Spleen (tissue), 11 donors: ENCODE measurements at regions not wholly inside any gene's neighbourhood (a gene's known extent, or its start where the extent isn't known, plus 50 kb on each side); places are given as distances from the start of the nearest gene placed in this dataset.

Source experiments
- DNase-seq: peaks from one replicate; pipeline ENCODE4 v3.0.0-alpha.2; 2020
- H3K27ac ChIP-seq, 8 donors: fragments of 200-600 bp; sonication (generic) in 7 of 8; 1 replicate in 4 of 8; 2 replicates in 4 of 8; pipeline versions ENCODE4 v1.5.0 to v1.8.0; 2016 to 2021; ENCODE audit warnings: inconsistent platforms in 4 of 8, mild to moderate bottlenecking in 4 of 8, moderate library complexity in 1 of 8
- H3K27me3 ChIP-seq, 7 donors: fragments of 200-600 bp; sonication (generic) in 6 of 7; replicated peaks in 1 of 7; 1 replicate in 4 of 7; 2 replicates in 3 of 7; pipeline versions ENCODE4 v1.5.0 to v1.8.0; 2016 to 2021; ENCODE audit warnings: inconsistent platforms in 3 of 7, mild to moderate bottlenecking in 1 of 7
- H3K36me3 ChIP-seq, 6 donors: fragments of 200-600 bp; sonication (generic) in 5 of 6; 1 replicate in 4 of 6; 2 replicates in 2 of 6; pipeline versions ENCODE4 v1.5.0 to v1.8.0; 2016 to 2021; ENCODE audit warnings: inconsistent platforms in 2 of 6
- H3K4me1 ChIP-seq, 6 donors: fragments of 200-600 bp; sonication (generic) in 5 of 6; 1 replicate in 3 of 6; 2 replicates in 3 of 6; pipeline versions ENCODE4 v1.5.0 to v1.8.0; 2016 to 2021; ENCODE audit warnings: inconsistent platforms in 3 of 6
- H3K4me3 ChIP-seq, 8 donors: fragments of 200-600 bp; sonication (generic) in 7 of 8; 1 replicate in 4 of 8; 2 replicates in 4 of 8; pipeline versions ENCODE4 v1.5.0 to v1.8.0; 2016 to 2021; ENCODE audit warnings: inconsistent platforms in 4 of 8, mild to moderate bottlenecking in 4 of 8, moderate library complexity in 2 of 8
- H3K9me3 ChIP-seq, 8 donors: fragments of 200-600 bp; sonication (generic) in 7 of 8; 1 replicate in 4 of 8; 2 replicates in 4 of 8; pipeline versions ENCODE4 v1.5.0 to v1.8.0; 2016 to 2021; ENCODE audit warnings: inconsistent platforms in 4 of 8
- CTCF ChIP-seq, 11 experiments: fragments of 200-600 bp in 7 of 11; fragments of 450-650 bp in 4 of 11; sonication (generic) in 4 of 11; IDR thresholded peaks in 8 of 11; conservative IDR thresholded peaks in 3 of 11; 1 replicate in 7 of 11; 2 replicates in 4 of 11; pipeline versions ENCODE4 v1.4.0 to v1.8.0; 2016 to 2021; ENCODE audit warnings: antibody characterized with exemption in 11 of 11, inconsistent platforms in 4 of 11, mild to moderate bottlenecking in 1 of 11
- POLR2A ChIP-seq, 3 donors: fragments of 450-650 bp; IDR thresholded peaks; one replicate each; pipeline ENCODE4 v1.5.1; 2017; ENCODE audit warnings: antibody characterized with exemption in 3 of 3, mild to moderate bottlenecking in 1 of 3
- POLR2AphosphoS5 ChIP-seq, 3 donors: sonication (generic); formaldehyde crosslinking; IDR thresholded peaks; one replicate each; pipeline ENCODE4 v1.5.1; 2017; ENCODE audit warnings: antibody characterized with exemption in 3 of 3
- WGBS, 5 donors: extraction: QIAGEN DNeasy Blood & Tissue Kit in 3 of 5; methylation state at CpG; one replicate each; pipeline versions ENCODE4 v1.1.5 to v1.1.7; 2013 to 2018; 5-methylcytosine and 5-hydroxymethylcytosine counted together
- intact Hi-C: fragments of 100-400 bp; cut with DNase I; formaldehyde crosslinking; loops from one replicate; pipeline ENCODE4 v1.15.0; 2023; ENCODE audit warnings: low total_unique reads
- donor health status: healthy with polysubstance abuse.
- donor health status: DM: no; HTN: no; CAD: no; lungs with moderate emphysema.
- donor health status: DM: no; HTN: no; CAD: no.
- donor health status: Bipolar disorder and iron deficiency.
- donor health status: healthy.
- donor health status: DM: no; HTN: no; CAD: no.
- donor health status: DM: yes; HTN: yes; CAD: no.

DNA sequence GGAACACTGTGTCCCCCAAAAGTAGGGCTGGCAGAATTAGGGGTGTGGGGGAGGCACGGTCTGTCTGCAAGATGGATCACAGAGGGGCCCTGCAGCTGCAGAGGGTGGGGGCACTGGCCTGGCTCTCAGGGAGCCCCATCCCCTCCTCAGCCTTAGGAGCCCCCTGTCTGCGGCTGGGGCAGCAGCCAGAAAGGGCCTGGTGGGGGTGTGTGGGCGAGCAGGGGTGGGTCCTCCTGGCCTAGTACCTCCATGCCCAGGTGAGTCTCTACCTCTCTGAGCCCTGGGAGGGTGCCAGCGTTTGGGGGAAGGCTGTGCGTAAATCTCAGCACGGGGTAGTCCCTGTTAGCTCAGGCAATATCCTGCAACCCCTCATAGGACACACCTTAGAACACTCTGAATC lies 280.5 kb upstream of the PPP2R2D start:
- no peak overlapping the region for H3K27ac ChIP-seq
- H3K9me3 ChIP-seq: no peaks in the 10 kb centered on the region
- no peak for DNase-seq
- no peaks in the 10 kb centered on the region for H3K36me3 ChIP-seq
- peaks cover 0 to 47% (median 0%) of the 10 kb centered on the region in 7 donors for H3K27me3 ChIP-seq
- no peaks in the 10 kb centered on the region for H3K4me1 ChIP-seq
- H3K4me3 ChIP-seq: no peak overlapping the region
- WGBS, 5 donors: 55 to 95% (median 86%) methylated on average over 6 of the region's 6 CpGs
- TF ChIP-seq POLR2AphosphoS5 (IDR thresholded peaks at IDR 0.05) (no peak), POLR2A (IDR thresholded peaks at IDR 0.05) (no peak), CTCF (IDR thresholded peaks at IDR 0.05 in 8 of 11, conservative IDR thresholded peaks at IDR 0.05 in 3 of 11) (no peak)
- intact Hi-C loops: no loop called here

DNA sequence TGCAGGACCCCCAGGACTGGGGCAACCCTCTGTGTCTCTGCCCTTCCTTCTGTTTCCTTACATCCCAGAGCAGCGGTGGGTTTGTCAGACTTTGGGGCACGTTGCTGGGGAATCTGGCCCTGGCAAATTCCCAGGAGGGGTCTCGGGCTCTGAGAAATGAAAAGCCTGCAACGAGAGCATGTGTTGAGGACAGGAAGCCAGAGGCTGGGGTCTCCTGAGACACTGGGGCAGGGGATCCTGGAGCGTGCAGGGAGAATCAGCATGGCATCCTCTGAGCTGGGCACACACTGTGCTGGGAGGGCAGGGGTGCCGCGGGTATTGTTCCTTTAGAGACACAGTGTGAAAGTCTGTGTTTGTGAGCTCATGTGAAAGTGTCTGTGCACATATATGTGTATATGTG lies 279.9 kb upstream of the PPP2R2D start:
- no peak for DNase-seq
- TF ChIP-seq POLR2AphosphoS5 (IDR thresholded peaks at IDR 0.05) (no peak), POLR2A (IDR thresholded peaks at IDR 0.05) (no peak)
- no peak overlapping the region for H3K27ac ChIP-seq
- peaks cover 0 to 41% (median 0%) of the 10 kb centered on the region in 7 donors for H3K27me3 ChIP-seq
- 57 to 86% (median 78%) methylated on average over 5 to 7 of the region's 7 CpGs for WGBS, 5 donors
- no peak overlapping the region for H3K4me3 ChIP-seq
- no peaks in the 10 kb centered on the region for H3K4me1 ChIP-seq
- no peaks in the 10 kb centered on the region for H3K36me3 ChIP-seq
- no peaks in the 10 kb centered on the region for H3K9me3 ChIP-seq
- intact Hi-C loops: no loop called here

DNA sequence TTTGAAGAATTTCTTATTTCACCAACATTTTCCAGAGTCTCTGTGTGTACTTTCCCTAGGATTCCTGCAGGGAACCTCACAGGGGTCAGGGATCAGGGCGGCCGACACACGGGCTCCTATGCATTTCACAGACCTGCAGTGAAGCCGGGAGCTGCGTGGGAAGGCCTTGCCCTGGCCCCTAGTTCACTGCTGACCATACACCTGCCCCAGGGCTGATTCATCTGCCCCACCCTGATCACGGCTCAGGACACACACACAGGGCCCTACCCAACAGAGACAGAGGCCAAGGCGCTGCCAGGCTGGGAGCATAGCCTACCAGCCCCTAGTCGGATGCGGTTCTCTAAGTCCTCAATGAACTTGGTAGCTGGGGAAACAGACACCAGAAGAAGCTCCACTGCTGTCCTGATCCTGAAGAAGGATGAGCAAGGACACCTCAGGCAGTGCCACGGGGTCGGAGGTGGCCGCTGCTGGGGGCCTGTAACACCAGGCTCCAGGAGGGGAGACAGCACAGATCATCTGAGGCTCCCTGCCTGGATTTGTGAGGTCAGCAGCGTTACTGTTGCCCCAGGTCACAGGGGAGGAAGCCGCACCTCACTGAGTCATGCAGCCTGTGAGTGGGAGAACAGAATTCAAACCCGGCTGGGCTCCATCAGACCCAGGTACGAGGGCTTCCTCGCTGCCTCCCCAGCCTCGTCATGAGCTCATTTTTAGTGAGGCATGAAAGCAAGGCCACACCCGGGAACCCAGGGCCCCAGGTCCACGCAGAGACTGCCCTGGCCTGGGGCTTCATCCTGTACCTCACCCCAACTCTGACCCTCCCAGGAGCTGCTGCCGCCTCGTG lies 278.8 kb upstream of the PPP2R2D start:
- Histone ChIP-seq H3K4me3 (no peak overlapping the region), H3K4me1 (no peaks in the 10 kb centered on the region), H3K27ac (no peak overlapping the region), H3K9me3 (peaks cover 0 to 6% (median 0%) of the 10 kb centered on the region in 8 donors), H3K36me3 (no peaks in the 10 kb centered on the region), H3K27me3 (peaks cover 0 to 34% (median 0%) of the 10 kb centered on the region in 7 donors)
- intact Hi-C loops: no loop called here
- DNase-seq: no peak
- 83 to 90% (median 85%) methylated on average over 15 to 22 of the region's 22 CpGs for WGBS, 5 donors
- TF ChIP-seq POLR2AphosphoS5 (IDR thresholded peaks at IDR 0.05) (no peak), POLR2A (IDR thresholded peaks at IDR 0.05) (no peak), CTCF (IDR thresholded peaks at IDR 0.05 in 8 of 11, conservative IDR thresholded peaks at IDR 0.05 in 3 of 11) (no peak)

GRCh38 chr10:131625041-131625440 lies 275.8 kb upstream of the PPP2R2D start:
- 89 to 93% (median 91%) methylated on average over 23 to 26 of the region's 26 CpGs for WGBS, 5 donors
- intact Hi-C loops: no loop called here
- Histone ChIP-seq H3K27me3 (peaks cover 0 to 11% (median 0%) of the 10 kb centered on the region in 7 donors), H3K4me3 (no peak overlapping the region), H3K9me3 (peaks cover 0 to 14% (median 7%) of the 10 kb centered on the region in 8 donors), H3K27ac (no peak overlapping the region), H3K36me3 (no peaks in the 10 kb centered on the region), H3K4me1 (no peaks in the 10 kb centered on the region)
- peak; percentile 62 for DNase-seq
- TF ChIP-seq CTCF (IDR thresholded peaks at IDR 0.05 in 8 of 11, conservative IDR thresholded peaks at IDR 0.05 in 3 of 11) (no peak), POLR2A (IDR thresholded peaks at IDR 0.05) (no peak), POLR2AphosphoS5 (IDR thresholded peaks at IDR 0.05) (no peak)
